NT2/D1 (cell line): ENCODE measurements at regions not wholly inside any gene's neighbourhood (a gene's known extent, or its start where the extent isn't known, plus 50 kb on each side); places are given as distances from the start of the nearest gene placed in this dataset.

Experiments used
- SUZ12 ChIP-seq: IDR thresholded peaks from 2 replicates; pipeline ENCODE4 v1.6.1; 2011; ENCODE audit not compliant: insufficient read length, insufficient read depth; ENCODE audit errors: extremely low read depth
- YY1 ChIP-seq: IDR thresholded peaks from 2 replicates; pipeline ENCODE4 v1.6.1; 2011; ENCODE audit not compliant: insufficient read length, insufficient read depth

DNA sequence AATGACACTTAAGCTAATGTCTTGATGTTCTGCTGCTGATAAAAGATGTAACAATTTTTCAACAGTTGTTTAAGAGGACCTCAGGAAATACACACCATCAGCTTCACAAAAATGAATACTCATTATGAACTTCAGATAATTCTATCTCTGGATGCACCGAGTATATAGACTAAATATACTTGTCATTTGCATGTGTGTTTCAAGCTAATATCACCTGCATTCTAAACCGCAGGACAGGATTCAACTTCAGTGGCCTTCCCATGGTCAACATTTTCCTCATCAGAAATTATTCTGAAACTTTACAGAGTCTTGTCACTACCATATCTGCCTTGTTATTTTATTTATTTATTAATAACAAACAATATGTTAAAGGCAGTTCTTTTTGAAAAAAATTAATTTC is 717.0 kb upstream of the CCDC179 start:
- TF ChIP-seq YY1 (no peak), SUZ12 (no peak)
